Activated B cell treated with CpG ODN at 0.5 μM for 24 hours (primary cell): ENCODE measurements at regions not wholly inside any gene's neighbourhood (a gene's known extent, or its start where the extent isn't known, plus 50 kb on each side); places are given as distances from the start of the nearest gene placed in this dataset.
"Not testable (repeated sequence)": the region's sequence is repeated elsewhere in the genome, so short reads cannot be mapped to it uniquely, and the experiment has no call there.

Experiments
- ATAC-seq: fragments of 200-7000 bp; cut with Tn5 transposase; one replicate; pipeline ENCODE4 v1.10.0; 2021; ENCODE audit warnings: low read depth, mild to moderate bottlenecking, moderate library complexity
- CTCF ChIA-PET: fragments of 350-600 bp; sonication (Branson Sonifier 250); formaldehyde crosslinking; loops from one replicate; lab custom pipeline; 2021; ENCODE audit warnings: antibody characterized with exemption; lab: Charles Lee
- POLR2A ChIA-PET: fragments of 350-600 bp; sonication (Branson Sonifier 250); formaldehyde crosslinking; loops from one replicate; lab custom pipeline; 2021; ENCODE audit warnings: antibody characterized with exemption; lab: Charles Lee
- DNase-seq: peaks from one replicate; pipeline ENCODE4 v3.0.0; 2022
- H3K27ac Mint-ChIP-seq: one replicate; pipeline ENCODE4 v1.8.0; 2020; ENCODE audit warnings: mixed read lengths
- H3K27me3 Mint-ChIP-seq: one replicate; pipeline ENCODE4 v1.8.0; 2021; ENCODE audit warnings: mixed read lengths
- H3K36me3 Mint-ChIP-seq: one replicate; pipeline ENCODE4 v1.8.0; 2021; ENCODE audit warnings: low read depth, mixed read lengths
- H3K4me1 Mint-ChIP-seq: one replicate; pipeline ENCODE4 v1.8.0; 2021; ENCODE audit warnings: mixed read lengths
- H3K4me3 Mint-ChIP-seq: one replicate; pipeline ENCODE4 v1.8.0; 2020; ENCODE audit warnings: mild to moderate bottlenecking, mixed read lengths
- H3K9me3 Mint-ChIP-seq: one replicate; pipeline ENCODE4 v1.8.0; 2020; ENCODE audit warnings: mixed read lengths
- CTCF ChIP-seq: fragments of 200-600 bp; IDR thresholded peaks from one replicate; pipeline ENCODE4 v1.8.0; 2022; ENCODE audit warnings: antibody characterized with exemption, mild to moderate bottlenecking
- intact Hi-C: fragments of 100-400 bp; cut with micrococcal nuclease; formaldehyde crosslinking; loops from one replicate; pipeline ENCODE4 v1.15.1; 2024

- intact Hi-C loops, result no loop called here
- H3K4me1 Mint-ChIP-seq, result no peaks in the 10 kb centered on the region
These were observed 194.8 kb downstream of the LRRC70 start for GRCh38 chr5:62773460-62773859.

GRCh38 chr5:62771341-62771740, 192.7 kb downstream of the LRRC70 start:
- Mint-ChIP-seq H3K4me1 (no peaks in the 10 kb centered on the region), H3K27me3 (no peaks in the 10 kb centered on the region), H3K27ac (no peak overlapping the region), H3K36me3 (no peaks in the 10 kb centered on the region), H3K4me3 (no peak overlapping the region), H3K9me3 (no peaks in the 10 kb centered on the region)
- intact Hi-C loops, result no loop called here
- no peak for DNase-seq
- ChIA-PET POLR2A (no interaction called here), CTCF (interaction anchor here (1.2 kb wide), 1 partner anchor 311 kb away, joined by 3 read pairs; no protein-coding TSS in a partner anchor)
- ATAC-seq, result no peak
- TF ChIP-seq CTCF, result no peak

More at GRCh38 chr5:62773460-62773859, 194.8 kb downstream of the LRRC70 start:
- no peak for TF ChIP-seq CTCF
- DNase-seq (no peak), ATAC-seq (no peak)
- CTCF ChIA-PET, result no interaction called here
- POLR2A ChIA-PET, result no interaction called here
- no peak overlapping the region for H3K27ac Mint-ChIP-seq
- no peaks in the 10 kb centered on the region for H3K36me3 Mint-ChIP-seq
- no peaks in the 10 kb centered on the region for H3K9me3 Mint-ChIP-seq
- no peaks in the 10 kb centered on the region for H3K27me3 Mint-ChIP-seq
- H3K4me3 Mint-ChIP-seq, result no peak overlapping the region

GRCh38 chr5:62767650-62768049, 189.0 kb downstream of the LRRC70 start:
- ATAC-seq (no peak), DNase-seq (no peak)
- H3K36me3 Mint-ChIP-seq, result no peaks in the 10 kb centered on the region
- H3K27ac Mint-ChIP-seq, result no peak overlapping the region
- no peak overlapping the region for H3K4me3 Mint-ChIP-seq
- TF ChIP-seq CTCF, result no peak
- peaks cover 1% of the 10 kb centered on the region for H3K4me1 Mint-ChIP-seq
- POLR2A ChIA-PET, result no interaction called here
- H3K27me3 Mint-ChIP-seq, result no peaks in the 10 kb centered on the region
- no peaks in the 10 kb centered on the region for H3K9me3 Mint-ChIP-seq
- intact Hi-C loops, result no loop called here
- CTCF ChIA-PET, result no interaction called here

- intact Hi-C loops, result no loop called here
- ChIA-PET CTCF (no interaction called here), POLR2A (no interaction called here)
- no peak for DNase-seq
- no peak overlapping the region for H3K4me3 Mint-ChIP-seq
- no peak for ATAC-seq
- no peaks in the 10 kb centered on the region for H3K27me3 Mint-ChIP-seq
- peaks cover 3% of the 10 kb centered on the region for H3K4me1 Mint-ChIP-seq
- no peak for TF ChIP-seq CTCF
- H3K9me3 Mint-ChIP-seq, result no peaks in the 10 kb centered on the region
- no peaks in the 10 kb centered on the region for H3K36me3 Mint-ChIP-seq
- H3K27ac Mint-ChIP-seq, result no peak overlapping the region
These were observed 188.5 kb downstream of the LRRC70 start for GRCh38 chr5:62767077-62767476.

DNA sequence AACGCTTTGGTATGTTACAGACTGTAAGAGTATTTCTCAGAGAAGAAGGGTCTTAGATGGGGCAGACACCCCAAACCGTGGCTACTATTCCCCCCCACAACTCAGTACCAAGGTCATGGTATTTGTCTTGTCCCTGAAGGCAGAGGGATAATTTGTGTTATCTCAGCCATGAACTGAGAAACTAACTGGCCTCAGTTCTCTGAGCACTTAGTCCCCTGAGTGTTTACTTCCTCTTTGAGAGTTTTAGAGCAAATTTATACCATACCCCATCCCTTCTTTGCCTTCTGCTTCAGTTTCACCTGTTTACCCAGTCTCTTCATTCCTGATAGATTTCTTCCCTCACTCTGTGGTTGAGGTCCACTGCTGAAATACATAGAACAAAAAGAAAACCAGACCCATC, 183.9 kb downstream of the LRRC70 start:
- Mint-ChIP-seq H3K4me3 (no peak overlapping the region), H3K27me3 (no peaks in the 10 kb centered on the region), H3K9me3 (no peaks in the 10 kb centered on the region), H3K4me1 (peaks cover 3% of the 10 kb centered on the region), H3K27ac (no peak overlapping the region), H3K36me3 (no peaks in the 10 kb centered on the region)
- CTCF ChIA-PET, result no interaction called here
- POLR2A ChIA-PET, result no interaction called here
- no peak for DNase-seq
- intact Hi-C loops, result no loop called here
- ATAC-seq, result peak; percentile 31
- no peak for TF ChIP-seq CTCF

DNA sequence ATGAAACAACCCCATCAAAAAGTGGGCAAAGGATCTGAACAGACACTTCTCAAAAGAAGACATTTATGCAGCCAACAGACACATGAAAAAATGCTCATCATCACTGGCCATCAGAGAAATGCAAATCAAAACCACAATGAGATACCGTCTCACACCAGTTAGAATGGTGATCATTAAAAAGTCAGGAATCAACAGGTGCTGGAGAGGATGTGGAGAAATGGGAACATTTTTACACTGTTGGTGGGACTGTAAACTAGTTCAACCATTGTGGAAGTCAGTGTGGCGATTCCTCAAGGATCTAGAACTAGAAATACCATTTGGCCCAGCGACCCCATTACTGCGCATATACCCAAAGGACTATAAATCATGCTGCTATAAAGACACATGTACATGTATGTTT, 179.1 kb downstream of the LRRC70 start:
- POLR2A ChIA-PET, H3K9me3 Mint-ChIP-seq, H3K27ac Mint-ChIP-seq, ATAC-seq, CTCF ChIA-PET, H3K4me1 Mint-ChIP-seq, H3K4me3 Mint-ChIP-seq, DNase-seq, intact Hi-C loops, H3K36me3 Mint-ChIP-seq, H3K27me3 Mint-ChIP-seq: not testable (repeated sequence)

- intact Hi-C loops, POLR2A ChIA-PET, H3K27me3 Mint-ChIP-seq, H3K9me3 Mint-ChIP-seq, H3K4me1 Mint-ChIP-seq, ATAC-seq, H3K27ac Mint-ChIP-seq, CTCF ChIA-PET, H3K36me3 Mint-ChIP-seq, H3K4me3 Mint-ChIP-seq, DNase-seq: not testable (repeated sequence)
These were observed 174.4 kb downstream of the LRRC70 start for GRCh38 chr5:62752998-62753367.

GRCh38 chr5:62752056-62752997, 173.7 kb downstream of the LRRC70 start:
- H3K27me3 Mint-ChIP-seq, H3K27ac Mint-ChIP-seq, DNase-seq, H3K9me3 Mint-ChIP-seq, H3K4me3 Mint-ChIP-seq, CTCF ChIA-PET, H3K4me1 Mint-ChIP-seq, POLR2A ChIA-PET, ATAC-seq, intact Hi-C loops, H3K36me3 Mint-ChIP-seq: not testable (repeated sequence)
